Spinal cord (tissue), 9 donors: ENCODE measurements at regions not wholly inside any gene's neighbourhood (a gene's known extent, or its start where the extent isn't known, plus 50 kb on each side); places are given as distances from the start of the nearest gene placed in this dataset.
"Not testable (repeated sequence)": the region's sequence is repeated elsewhere in the genome, so short reads cannot be mapped to it uniquely, and the experiment has no call there.

ENCODE experiments used
- DNase-seq, 6 donors: peaks; one replicate each; pipeline versions ENCODE4 v3.0.0 to v3.0.0-alpha.2; 2013 to 2015; ENCODE audit warnings: low spot score in 6 of 6, low read depth in 4 of 6
- H3K27ac ChIP-seq: one replicate; pipeline ENCODE4 v1.5.1; 2013; ENCODE audit warnings: low read depth, low read length, control low read depth
- H3K27me3 ChIP-seq: one replicate; pipeline ENCODE4 v1.6.1; 2013; ENCODE audit warnings: low read length; ENCODE audit not compliant: control insufficient read depth, insufficient read depth
- H3K36me3 ChIP-seq: one replicate; pipeline ENCODE4 v1.6.1; 2013; ENCODE audit warnings: low read length; ENCODE audit not compliant: control insufficient read depth, insufficient read depth
- H3K4me1 ChIP-seq: one replicate; pipeline ENCODE4 v1.6.1; 2013; ENCODE audit warnings: low read length; ENCODE audit not compliant: control insufficient read depth, insufficient read depth
- H3K4me3 ChIP-seq: one replicate; pipeline ENCODE4 v1.5.1; 2013; ENCODE audit warnings: low read depth, low read length, control low read depth
- H3K9me3 ChIP-seq: one replicate; pipeline ENCODE4 v1.6.1; 2013; ENCODE audit warnings: low read length; ENCODE audit not compliant: control insufficient read depth, insufficient read depth
- WGBS: methylation state at CpG from one replicate; pipeline ENCODE4 v1.1.5; 2013; ENCODE audit warnings: missing lambda C conversion rate; ENCODE audit not compliant: insufficient coverage; 5-methylcytosine and 5-hydroxymethylcytosine counted together
- donor health status: healthy.

GRCh38 chr1:5769760-5770159, 222.5 kb downstream of the NPHP4 start:
- Histone ChIP-seq H3K9me3 (no peaks in the 10 kb centered on the region), H3K4me1 (peaks cover 29% of the 10 kb centered on the region), H3K27me3 (no peaks in the 10 kb centered on the region), H3K36me3 (no peaks in the 10 kb centered on the region), H3K4me3 (no peak overlapping the region), H3K27ac (no peak overlapping the region)
- no peak for DNase-seq
- 75% methylated on average over 3 of the region's 5 CpGs for WGBS

- 94% methylated on average over 6 of the region's 7 CpGs for WGBS
- no peak for DNase-seq
- Histone ChIP-seq H3K9me3 (no peaks in the 10 kb centered on the region), H3K4me3 (no peak overlapping the region), H3K36me3 (no peaks in the 10 kb centered on the region), H3K27me3 (no peaks in the 10 kb centered on the region), H3K4me1 (peaks cover 32% of the 10 kb centered on the region), H3K27ac (no peak overlapping the region)
Observed at GRCh38 chr1:5769146-5769545, 223.1 kb downstream of the NPHP4 start.

- no peaks in the 10 kb centered on the region for H3K36me3 ChIP-seq
- H3K4me1 ChIP-seq = peaks cover 29% of the 10 kb centered on the region
- no peak overlapping the region for H3K27ac ChIP-seq
- no peaks in the 10 kb centered on the region for H3K9me3 ChIP-seq
- H3K4me3 ChIP-seq = no peak overlapping the region
- peak in 1 of 6 donors; percentile 58 for DNase-seq
- 63% methylated on average over 10 of the region's 10 CpGs for WGBS
- no peaks in the 10 kb centered on the region for H3K27me3 ChIP-seq
Observed at GRCh38 chr1:5768014-5768413, 224.2 kb downstream of the NPHP4 start.

- not testable (repeated sequence) for DNase-seq, H3K9me3 ChIP-seq, H3K4me3 ChIP-seq, H3K27ac ChIP-seq, H3K36me3 ChIP-seq, H3K27me3 ChIP-seq
- peaks cover 29% of the 10 kb centered on the region for H3K4me1 ChIP-seq
- 23% methylated on average over 7 of the region's 12 CpGs for WGBS
Observed at GRCh38 chr1:5766996-5767395, 225.2 kb downstream of the NPHP4 start.

GRCh38 chr1:5765997-5766913, 226.0 kb downstream of the NPHP4 start:
- Histone ChIP-seq H3K27ac (no peak overlapping the region), H3K4me1 (peaks cover 24% of the 10 kb centered on the region), H3K9me3 (no peaks in the 10 kb centered on the region), H3K36me3 (no peaks in the 10 kb centered on the region), H3K4me3 (no peak overlapping the region), H3K27me3 (no peaks in the 10 kb centered on the region)
- 81% methylated on average over 13 of the region's 17 CpGs for WGBS
- no peak for DNase-seq

- Histone ChIP-seq H3K4me1 (peaks cover 17% of the 10 kb centered on the region), H3K27me3 (no peaks in the 10 kb centered on the region), H3K9me3 (no peaks in the 10 kb centered on the region), H3K36me3 (no peaks in the 10 kb centered on the region), H3K4me3 (no peak overlapping the region), H3K27ac (no peak overlapping the region)
- DNase-seq = peak in 1 of 6 donors; percentile 48
- 9% methylated on average over 3 of the region's 5 CpGs for WGBS
Observed at GRCh38 chr1:5765483-5765882, 226.7 kb downstream of the NPHP4 start.

- Histone ChIP-seq H3K4me3 (no peak overlapping the region), H3K36me3 (no peaks in the 10 kb centered on the region), H3K27ac (no peak overlapping the region), H3K4me1 (peaks cover 17% of the 10 kb centered on the region), H3K9me3 (no peaks in the 10 kb centered on the region), H3K27me3 (no peaks in the 10 kb centered on the region)
- no peak for DNase-seq
- WGBS = 89% methylated on average over 6 of the region's 10 CpGs
Observed at GRCh38 chr1:5764959-5765358, 227.3 kb downstream of the NPHP4 start.

- Histone ChIP-seq H3K36me3 (no peaks in the 10 kb centered on the region), H3K4me3 (no peak overlapping the region), H3K4me1 (peaks cover 13% of the 10 kb centered on the region), H3K27ac (no peak overlapping the region), H3K27me3 (no peaks in the 10 kb centered on the region), H3K9me3 (no peaks in the 10 kb centered on the region)
- no peak for DNase-seq
- 54% methylated on average over 8 of the region's 8 CpGs for WGBS
Observed at GRCh38 chr1:5764464-5764863, 227.8 kb downstream of the NPHP4 start.

GRCh38 chr1:5763696-5764370, 228.4 kb downstream of the NPHP4 start:
- DNase-seq = no peak
- peaks cover 15% of the 10 kb centered on the region for H3K4me1 ChIP-seq
- H3K9me3 ChIP-seq = no peaks in the 10 kb centered on the region
- H3K4me3 ChIP-seq = no peak overlapping the region
- 63% methylated on average over 6 of the region's 8 CpGs for WGBS
- no peak overlapping the region for H3K27ac ChIP-seq
- no peaks in the 10 kb centered on the region for H3K36me3 ChIP-seq
- H3K27me3 ChIP-seq = no peaks in the 10 kb centered on the region
